Parathyroid adenoma (tissue), 2 donors: ENCODE measurements at regions not wholly inside any gene's neighbourhood (a gene's known extent, or its start where the extent isn't known, plus 50 kb on each side); places are given as distances from the start of the nearest gene placed in this dataset.

Experiments
- H2AFZ ChIP-seq: fragments of 300-600 bp; sonication (generic); one replicate; pipeline ENCODE4 v1.7.0; 2017; ENCODE audit warnings: antibody characterized with exemption, mild to moderate bottlenecking
- H3K27ac ChIP-seq: fragments of 300-600 bp; sonication (generic); one replicate; pipeline ENCODE4 v1.7.0; 2017
- H3K27me3 ChIP-seq: fragments of 300-600 bp; sonication (generic); one replicate; pipeline ENCODE4 v1.7.0; 2017; ENCODE audit warnings: low read length; ENCODE audit not compliant: control insufficient read depth, insufficient read depth
- H3K36me3 ChIP-seq: fragments of 300-600 bp; sonication (generic); one replicate; pipeline ENCODE4 v1.7.0; 2017; ENCODE audit warnings: low read length; ENCODE audit not compliant: control insufficient read depth, insufficient read depth
- H3K4me1 ChIP-seq: fragments of 300-600 bp; sonication (generic); one replicate; pipeline ENCODE4 v1.7.0; 2017; ENCODE audit warnings: control low read depth
- H3K4me2 ChIP-seq: fragments of 300-600 bp; sonication (generic); one replicate; pipeline ENCODE4 v1.7.0; 2017; ENCODE audit warnings: low read length
- H3K4me3 ChIP-seq: fragments of 300-600 bp; sonication (generic); one replicate; pipeline ENCODE4 v1.7.0; 2017; ENCODE audit warnings: low read depth, low read length
- H3K79me2 ChIP-seq: fragments of 300-600 bp; sonication (generic); one replicate; pipeline ENCODE4 v1.7.0; 2017; ENCODE audit warnings: control low read depth
- H3K9ac ChIP-seq: fragments of 300-600 bp; sonication (generic); one replicate; pipeline ENCODE4 v1.7.0; 2017; ENCODE audit warnings: mild to moderate bottlenecking
- H3K9me3 ChIP-seq: fragments of 300-600 bp; sonication (generic); one replicate; pipeline ENCODE4 v1.7.0; 2017; ENCODE audit warnings: low read length; ENCODE audit not compliant: control insufficient read depth
- TF ChIP-seq, protein P1 (sequence below): fragments of 300-600 bp; sonication (generic); IDR thresholded peaks from one replicate; pipeline ENCODE4 v1.7.0; 2017; ENCODE audit warnings: antibody characterized with exemption, mild to moderate bottlenecking
- donor health status: primary hyperparathyroidism.

DNA sequence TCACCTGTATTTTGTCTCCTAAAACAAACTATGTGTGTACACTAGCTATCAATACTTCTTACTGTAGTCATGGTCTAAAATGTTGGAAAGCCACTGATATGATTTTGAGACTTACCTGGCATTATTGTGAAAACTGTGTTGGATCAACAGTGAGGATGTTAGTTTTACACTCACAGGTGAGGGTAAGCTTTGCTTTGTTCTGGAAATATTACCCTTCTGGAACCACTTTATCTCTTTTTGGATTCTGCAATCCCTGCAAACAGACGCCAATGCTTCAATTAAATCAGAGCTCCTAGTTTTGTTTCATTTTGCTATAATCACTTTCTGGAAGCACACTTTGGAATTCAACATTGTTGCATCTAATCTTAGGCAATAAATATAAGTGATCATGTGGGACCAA, 223.3 kb downstream of the RPS29 start:
- TF ChIP-seq, protein P1, sequence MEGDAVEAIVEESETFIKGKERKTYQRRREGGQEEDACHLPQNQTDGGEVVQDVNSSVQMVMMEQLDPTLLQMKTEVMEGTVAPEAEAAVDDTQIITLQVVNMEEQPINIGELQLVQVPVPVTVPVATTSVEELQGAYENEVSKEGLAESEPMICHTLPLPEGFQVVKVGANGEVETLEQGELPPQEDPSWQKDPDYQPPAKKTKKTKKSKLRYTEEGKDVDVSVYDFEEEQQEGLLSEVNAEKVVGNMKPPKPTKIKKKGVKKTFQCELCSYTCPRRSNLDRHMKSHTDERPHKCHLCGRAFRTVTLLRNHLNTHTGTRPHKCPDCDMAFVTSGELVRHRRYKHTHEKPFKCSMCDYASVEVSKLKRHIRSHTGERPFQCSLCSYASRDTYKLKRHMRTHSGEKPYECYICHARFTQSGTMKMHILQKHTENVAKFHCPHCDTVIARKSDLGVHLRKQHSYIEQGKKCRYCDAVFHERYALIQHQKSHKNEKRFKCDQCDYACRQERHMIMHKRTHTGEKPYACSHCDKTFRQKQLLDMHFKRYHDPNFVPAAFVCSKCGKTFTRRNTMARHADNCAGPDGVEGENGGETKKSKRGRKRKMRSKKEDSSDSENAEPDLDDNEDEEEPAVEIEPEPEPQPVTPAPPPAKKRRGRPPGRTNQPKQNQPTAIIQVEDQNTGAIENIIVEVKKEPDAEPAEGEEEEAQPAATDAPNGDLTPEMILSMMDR = no peak
- H3K4me2 ChIP-seq = no peak overlapping the region
- H3K4me3 ChIP-seq = no peak overlapping the region
- no peak overlapping the region for H3K27ac ChIP-seq
- H3K27me3 ChIP-seq = no peaks in the 10 kb centered on the region
- H3K79me2 ChIP-seq = no peaks in the 10 kb centered on the region
- H3K4me1 ChIP-seq = no peaks in the 10 kb centered on the region
- no peak overlapping the region for H3K9ac ChIP-seq
- H3K9me3 ChIP-seq = no peaks in the 10 kb centered on the region
- H2AFZ ChIP-seq = no peak overlapping the region
- H3K36me3 ChIP-seq = no peaks in the 10 kb centered on the region

DNA sequence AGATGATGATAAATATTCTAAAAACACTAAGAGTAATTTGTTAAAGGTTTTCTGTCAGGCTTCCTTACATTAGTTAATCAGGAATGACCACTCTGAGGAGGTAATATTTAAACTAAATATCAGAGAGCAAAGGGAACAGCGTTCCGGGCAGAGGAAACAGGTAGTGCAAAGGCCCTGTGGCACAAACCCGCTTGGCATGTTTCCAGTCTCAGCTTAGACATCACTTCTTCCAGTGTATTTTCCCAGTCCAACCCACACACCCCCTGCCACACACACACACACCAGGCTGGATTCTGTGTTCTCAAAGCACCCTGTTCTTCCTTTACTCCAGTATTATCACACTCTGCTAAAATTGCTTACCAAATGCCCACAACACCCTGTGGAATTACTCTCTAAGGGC, 247.1 kb downstream of the RPS29 start:
- no peak overlapping the region for H3K27ac ChIP-seq
- TF ChIP-seq, protein P1 = no peak
- H3K4me2 ChIP-seq = no peak overlapping the region

DNA sequence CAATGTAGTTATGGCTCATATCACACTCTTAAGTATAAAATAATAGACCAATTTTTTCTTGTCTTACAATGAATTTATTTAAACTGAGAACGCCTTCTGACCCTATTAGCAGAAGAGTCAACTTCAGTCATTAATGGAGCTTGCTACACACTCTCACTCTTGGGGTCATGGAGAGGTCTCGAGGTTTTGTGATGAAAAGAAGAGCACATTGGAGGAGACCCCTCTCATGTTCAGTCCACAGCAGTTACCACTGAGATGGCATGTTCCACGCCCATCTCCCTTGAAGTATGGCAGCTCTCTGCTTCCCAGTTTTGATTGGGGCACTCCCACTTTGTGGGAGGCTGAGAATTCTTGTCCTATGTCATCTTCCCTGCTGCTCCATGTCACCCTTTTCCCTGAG, 266.4 kb downstream of the RPS29 start:
- TF ChIP-seq, protein P1 = no peak
- Histone ChIP-seq H3K79me2 (no peaks in the 10 kb centered on the region), H3K27ac (no peak overlapping the region), H3K36me3 (no peaks in the 10 kb centered on the region), H2AFZ (no peak overlapping the region), H3K4me3 (no peak overlapping the region), H3K4me2 (no peak overlapping the region), H3K4me1 (no peaks in the 10 kb centered on the region), H3K27me3 (no peaks in the 10 kb centered on the region), H3K9me3 (no peaks in the 10 kb centered on the region), H3K9ac (no peak overlapping the region)

More for the DNA sequence above, 247.1 kb downstream of the RPS29 start:
- Histone ChIP-seq H3K9ac (no peak overlapping the region), H3K4me3 (no peak overlapping the region), H3K27me3 (no peaks in the 10 kb centered on the region), H3K36me3 (no peaks in the 10 kb centered on the region), H3K4me1 (no peaks in the 10 kb centered on the region), H3K79me2 (no peaks in the 10 kb centered on the region), H3K9me3 (no peaks in the 10 kb centered on the region), H2AFZ (no peak overlapping the region)

DNA sequence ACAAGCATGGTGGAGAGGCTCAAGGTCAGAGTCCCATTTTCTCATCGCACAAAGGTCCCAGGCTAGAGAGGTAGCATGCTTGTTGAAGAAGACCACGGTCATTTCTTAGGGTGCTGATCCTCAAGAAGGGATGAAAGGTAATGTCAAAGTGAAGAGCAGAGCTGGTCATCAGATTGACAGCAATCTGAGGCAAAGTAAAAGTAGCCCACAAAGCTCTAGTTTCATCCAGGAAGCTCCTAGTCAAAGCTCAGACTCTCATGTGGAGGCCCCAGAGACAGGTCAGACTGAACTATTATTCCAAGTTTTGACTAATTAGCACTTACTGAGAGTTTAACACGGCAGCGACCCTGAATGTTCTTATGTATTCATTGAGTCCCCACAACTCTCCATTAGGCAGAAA, 270.6 kb downstream of the RPS29 start:
- TF ChIP-seq, protein P1 = no peak
- Histone ChIP-seq H3K9me3 (no peaks in the 10 kb centered on the region), H3K9ac (no peak overlapping the region)

DNA sequence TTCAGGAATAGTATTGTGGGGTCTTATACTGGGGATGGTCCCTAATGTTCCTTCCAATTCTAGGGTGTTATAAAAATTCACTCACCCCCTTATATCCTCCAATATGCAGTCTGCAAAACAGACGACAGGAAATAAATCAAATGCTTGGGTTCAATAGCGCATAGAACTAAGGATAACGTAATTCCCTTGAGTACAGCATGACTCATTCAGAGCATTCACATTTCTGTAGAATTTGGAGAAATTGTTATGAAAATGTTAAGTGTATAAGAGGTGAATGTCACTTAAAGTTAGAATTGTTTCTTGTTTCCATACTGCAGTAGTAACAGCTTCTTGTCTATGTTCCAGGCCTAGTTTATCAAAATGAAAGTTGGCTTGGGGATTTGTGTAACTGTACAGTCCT, 271.4 kb downstream of the RPS29 start:
- Histone ChIP-seq H3K4me2 (no peak overlapping the region), H3K4me1 (no peaks in the 10 kb centered on the region), H3K79me2 (no peaks in the 10 kb centered on the region), H3K9ac (no peak overlapping the region), H3K27me3 (no peaks in the 10 kb centered on the region), H2AFZ (no peak overlapping the region), H3K4me3 (no peak overlapping the region), H3K36me3 (no peaks in the 10 kb centered on the region), H3K9me3 (no peaks in the 10 kb centered on the region), H3K27ac (no peak overlapping the region)
- TF ChIP-seq, protein P1 = no peak

More for the DNA sequence above, 270.6 kb downstream of the RPS29 start:
- Histone ChIP-seq H3K4me1 (no peaks in the 10 kb centered on the region), H3K27ac (no peak overlapping the region), H3K36me3 (no peaks in the 10 kb centered on the region), H3K27me3 (no peaks in the 10 kb centered on the region), H2AFZ (no peak overlapping the region), H3K4me3 (no peak overlapping the region), H3K4me2 (no peak overlapping the region), H3K79me2 (no peaks in the 10 kb centered on the region)
